Liver (tissue), 7 donors: ENCODE measurements at regions not wholly inside any gene's neighbourhood (a gene's known extent, or its start where the extent isn't known, plus 50 kb on each side); places are given as distances from the start of the nearest gene placed in this dataset.

Source experiments
- DNase-seq: peaks from one replicate; pipeline ENCODE4 v3.0.0-alpha.2; 2017; ENCODE audit warnings: low spot score
- H3K27ac ChIP-seq, 2 donors: one replicate each; pipeline ENCODE4 v1.7.0; 2013; ENCODE audit warnings: inconsistent platforms in 2 of 2, low read length in 2 of 2, control low read depth in 1 of 2, low read depth in 1 of 2, mild to moderate bottlenecking in 1 of 2
- H3K27me3 ChIP-seq, 4 donors: one replicate each; pipeline versions ENCODE4 v1.6.1 to v1.7.0; 2013; ENCODE audit warnings: low read length in 3 of 4, inconsistent platforms in 1 of 4, mild to moderate bottlenecking in 1 of 4, moderate library complexity in 1 of 4; ENCODE audit not compliant: control insufficient read depth in 4 of 4, insufficient read depth in 4 of 4
- H3K36me3 ChIP-seq, 4 donors: one replicate each; pipeline versions ENCODE4 v1.6.1 to v1.7.0; 2013; ENCODE audit warnings: low read length in 3 of 4, mild to moderate bottlenecking in 3 of 4, low read depth in 1 of 4, moderate library complexity in 1 of 4; ENCODE audit not compliant: control insufficient read depth in 4 of 4, insufficient read depth in 3 of 4
- H3K4me1 ChIP-seq, 4 donors: one replicate each; pipeline versions ENCODE4 v1.6.1 to v1.7.0; 2013; ENCODE audit warnings: low read length in 3 of 4, mild to moderate bottlenecking in 3 of 4, moderate library complexity in 1 of 4; ENCODE audit not compliant: control insufficient read depth in 4 of 4, insufficient read depth in 4 of 4
- H3K4me3 ChIP-seq, 3 donors: one replicate each; pipeline versions ENCODE4 v1.6.1 to v1.7.0; 2013; ENCODE audit warnings: low read length in 3 of 3, control low read depth in 1 of 3, low read depth in 1 of 3, mild to moderate bottlenecking in 1 of 3
- H3K9ac ChIP-seq, 2 donors: one replicate each; pipeline ENCODE4 v1.7.0; 2013; ENCODE audit warnings: low read length in 2 of 2, mild to moderate bottlenecking in 2 of 2, moderate library complexity in 2 of 2, control low read depth in 1 of 2, low read depth in 1 of 2
- H3K9me3 ChIP-seq, 4 donors: one replicate each; pipeline versions ENCODE4 v1.6.1 to v1.7.0; 2013; ENCODE audit warnings: low read length in 3 of 4; ENCODE audit not compliant: control insufficient read depth in 4 of 4
- FOXA1 ChIP-seq: IDR thresholded peaks from 2 replicates; pipeline ENCODE4 v1.6.1; 2016; ENCODE audit warnings: antibody characterized with exemption
- HNF4G ChIP-seq: IDR thresholded peaks from 2 replicates; pipeline ENCODE4 v1.6.1; 2016; ENCODE audit warnings: antibody characterized with exemption
- NR2F2 ChIP-seq: IDR thresholded peaks from 2 replicates; pipeline ENCODE4 v1.6.1; 2016; ENCODE audit warnings: antibody characterized with exemption
- RAD21 ChIP-seq, 2 donors: IDR thresholded peaks; 2 replicates each; pipeline ENCODE4 v1.6.1; 2016; ENCODE audit warnings: antibody characterized with exemption in 2 of 2, mild to moderate bottlenecking in 2 of 2
- SP1 ChIP-seq: IDR thresholded peaks from 2 replicates; pipeline ENCODE4 v1.6.1; 2018; ENCODE audit warnings: antibody characterized with exemption, mild to moderate bottlenecking
- TAF1 ChIP-seq: conservative IDR thresholded peaks from 2 replicates; pipeline ENCODE4 v1.6.1; 2016; ENCODE audit warnings: antibody characterized with exemption, mild to moderate bottlenecking
- YY1 ChIP-seq: IDR thresholded peaks from 2 replicates; pipeline ENCODE4 v1.6.1; 2016; ENCODE audit warnings: antibody characterized with exemption, mild to moderate bottlenecking
- WGBS: extraction: QIAGEN DNeasy Blood & Tissue Kit; methylation state at CpG from one replicate; pipeline ENCODE4 v1.1.7; 2013; 5-methylcytosine and 5-hydroxymethylcytosine counted together
- TF ChIP-seq, protein P1 (sequence below): IDR thresholded peaks from 2 replicates; pipeline ENCODE4 v1.6.1; 2016; ENCODE audit warnings: antibody characterized with exemption
- TF ChIP-seq, protein P2 (sequence below): IDR thresholded peaks from 2 replicates; pipeline ENCODE4 v1.6.1; 2016; ENCODE audit warnings: antibody characterized with exemption, mild to moderate bottlenecking
- donor health status: healthy.
- donor health status: healthy.
- donor health status: healthy.
- donor health status: healthy.

DNA sequence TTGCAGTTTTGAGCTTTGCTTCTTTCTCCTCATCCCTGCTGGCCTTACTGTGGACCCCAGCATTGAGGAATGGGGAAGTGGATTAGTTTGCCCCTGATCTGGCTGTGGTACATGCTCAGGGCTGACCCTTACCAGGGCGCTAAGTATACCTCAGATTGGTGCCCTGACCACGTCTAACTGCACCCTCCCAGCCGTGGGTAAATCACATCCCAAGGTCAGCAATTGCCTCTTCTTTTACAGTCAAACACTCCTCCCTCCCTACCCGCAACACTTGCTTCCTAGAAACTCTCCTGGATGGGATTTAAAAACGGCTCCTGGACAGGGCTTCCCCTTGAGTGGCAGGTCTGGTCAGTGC, 437.9 kb downstream of the NR2F2 start (continued):
- TF ChIP-seq NR2F2, result no peak
- TF ChIP-seq, protein P1, sequence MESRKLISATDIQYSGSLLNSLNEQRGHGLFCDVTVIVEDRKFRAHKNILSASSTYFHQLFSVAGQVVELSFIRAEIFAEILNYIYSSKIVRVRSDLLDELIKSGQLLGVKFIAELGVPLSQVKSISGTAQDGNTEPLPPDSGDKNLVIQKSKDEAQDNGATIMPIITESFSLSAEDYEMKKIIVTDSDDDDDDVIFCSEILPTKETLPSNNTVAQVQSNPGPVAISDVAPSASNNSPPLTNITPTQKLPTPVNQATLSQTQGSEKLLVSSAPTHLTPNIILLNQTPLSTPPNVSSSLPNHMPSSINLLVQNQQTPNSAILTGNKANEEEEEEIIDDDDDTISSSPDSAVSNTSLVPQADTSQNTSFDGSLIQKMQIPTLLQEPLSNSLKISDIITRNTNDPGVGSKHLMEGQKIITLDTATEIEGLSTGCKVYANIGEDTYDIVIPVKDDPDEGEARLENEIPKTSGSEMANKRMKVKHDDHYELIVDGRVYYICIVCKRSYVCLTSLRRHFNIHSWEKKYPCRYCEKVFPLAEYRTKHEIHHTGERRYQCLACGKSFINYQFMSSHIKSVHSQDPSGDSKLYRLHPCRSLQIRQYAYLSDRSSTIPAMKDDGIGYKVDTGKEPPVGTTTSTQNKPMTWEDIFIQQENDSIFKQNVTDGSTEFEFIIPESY, result no peak

DNA sequence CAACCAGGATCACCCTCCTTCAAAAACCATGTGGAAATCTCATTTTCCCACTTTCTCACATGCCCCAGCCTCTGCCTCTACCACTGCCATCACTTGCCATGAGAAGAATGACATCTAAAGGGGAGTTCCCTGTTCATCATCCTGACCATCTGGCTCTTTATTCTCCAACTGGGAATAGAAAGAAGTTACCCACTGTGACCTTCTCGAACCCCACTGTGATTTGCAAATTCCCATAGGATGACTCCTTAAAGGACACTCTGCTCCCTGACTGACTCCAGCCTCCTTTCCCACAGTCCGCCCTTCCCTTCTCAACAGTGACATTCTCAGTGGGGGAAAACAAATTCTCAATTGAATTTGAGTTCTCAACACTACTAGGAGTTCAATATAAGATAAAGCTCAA, 440.5 kb downstream of the NR2F2 start:
- no peak for DNase-seq
- H3K9me3 ChIP-seq, result no peaks in the 10 kb centered on the region
- TF ChIP-seq, protein P2, sequence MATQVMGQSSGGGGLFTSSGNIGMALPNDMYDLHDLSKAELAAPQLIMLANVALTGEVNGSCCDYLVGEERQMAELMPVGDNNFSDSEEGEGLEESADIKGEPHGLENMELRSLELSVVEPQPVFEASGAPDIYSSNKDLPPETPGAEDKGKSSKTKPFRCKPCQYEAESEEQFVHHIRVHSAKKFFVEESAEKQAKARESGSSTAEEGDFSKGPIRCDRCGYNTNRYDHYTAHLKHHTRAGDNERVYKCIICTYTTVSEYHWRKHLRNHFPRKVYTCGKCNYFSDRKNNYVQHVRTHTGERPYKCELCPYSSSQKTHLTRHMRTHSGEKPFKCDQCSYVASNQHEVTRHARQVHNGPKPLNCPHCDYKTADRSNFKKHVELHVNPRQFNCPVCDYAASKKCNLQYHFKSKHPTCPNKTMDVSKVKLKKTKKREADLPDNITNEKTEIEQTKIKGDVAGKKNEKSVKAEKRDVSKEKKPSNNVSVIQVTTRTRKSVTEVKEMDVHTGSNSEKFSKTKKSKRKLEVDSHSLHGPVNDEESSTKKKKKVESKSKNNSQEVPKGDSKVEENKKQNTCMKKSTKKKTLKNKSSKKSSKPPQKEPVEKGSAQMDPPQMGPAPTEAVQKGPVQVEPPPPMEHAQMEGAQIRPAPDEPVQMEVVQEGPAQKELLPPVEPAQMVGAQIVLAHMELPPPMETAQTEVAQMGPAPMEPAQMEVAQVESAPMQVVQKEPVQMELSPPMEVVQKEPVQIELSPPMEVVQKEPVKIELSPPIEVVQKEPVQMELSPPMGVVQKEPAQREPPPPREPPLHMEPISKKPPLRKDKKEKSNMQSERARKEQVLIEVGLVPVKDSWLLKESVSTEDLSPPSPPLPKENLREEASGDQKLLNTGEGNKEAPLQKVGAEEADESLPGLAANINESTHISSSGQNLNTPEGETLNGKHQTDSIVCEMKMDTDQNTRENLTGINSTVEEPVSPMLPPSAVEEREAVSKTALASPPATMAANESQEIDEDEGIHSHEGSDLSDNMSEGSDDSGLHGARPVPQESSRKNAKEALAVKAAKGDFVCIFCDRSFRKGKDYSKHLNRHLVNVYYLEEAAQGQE, result no peak
- TF ChIP-seq SP1 (no peak), TAF1 (no peak), YY1 (no peak)
- peaks cover 0 to 5% (median 0%) of the 10 kb centered on the region in 4 donors for H3K27me3 ChIP-seq
- WGBS, result 50% methylated on average over 2 of the region's 2 CpGs
- H3K9ac ChIP-seq, result no peak overlapping the region
- H3K4me1 ChIP-seq, result no peaks in the 10 kb centered on the region
- no peak overlapping the region for H3K27ac ChIP-seq
- H3K4me3 ChIP-seq, result no peak overlapping the region
- H3K36me3 ChIP-seq, result no peaks in the 10 kb centered on the region

DNA sequence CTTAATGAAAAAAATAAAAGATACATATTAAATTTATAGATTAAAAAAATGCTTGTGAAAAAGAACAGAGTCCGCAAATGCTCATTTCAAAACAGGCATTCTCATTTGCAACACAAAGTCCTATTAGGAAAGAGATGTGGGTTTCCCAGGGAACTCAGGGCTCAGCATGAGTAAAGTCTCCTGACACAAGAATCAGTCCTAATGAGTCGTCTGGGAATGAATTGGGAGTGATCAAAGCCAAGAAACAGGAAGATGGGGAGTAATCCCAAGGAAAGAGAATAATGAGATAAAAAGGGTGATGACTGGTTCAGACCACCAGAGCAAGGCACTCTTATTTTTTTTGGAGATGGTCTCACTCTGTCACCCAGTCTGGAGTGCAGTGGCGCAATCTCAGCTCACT, 443.7 kb downstream of the NR2F2 start:
- no peak for TF ChIP-seq FOXA1
- DNase-seq, result no peak
- 68% methylated on average over 3 of the region's 3 CpGs for WGBS
- no peaks in the 10 kb centered on the region for H3K9me3 ChIP-seq
- H3K4me1 ChIP-seq, result no peaks in the 10 kb centered on the region
- no peak overlapping the region for H3K4me3 ChIP-seq
- H3K27ac ChIP-seq, result no peak overlapping the region
- no peak overlapping the region for H3K9ac ChIP-seq
- H3K36me3 ChIP-seq, result no peaks in the 10 kb centered on the region
- no peaks in the 10 kb centered on the region for H3K27me3 ChIP-seq

DNA sequence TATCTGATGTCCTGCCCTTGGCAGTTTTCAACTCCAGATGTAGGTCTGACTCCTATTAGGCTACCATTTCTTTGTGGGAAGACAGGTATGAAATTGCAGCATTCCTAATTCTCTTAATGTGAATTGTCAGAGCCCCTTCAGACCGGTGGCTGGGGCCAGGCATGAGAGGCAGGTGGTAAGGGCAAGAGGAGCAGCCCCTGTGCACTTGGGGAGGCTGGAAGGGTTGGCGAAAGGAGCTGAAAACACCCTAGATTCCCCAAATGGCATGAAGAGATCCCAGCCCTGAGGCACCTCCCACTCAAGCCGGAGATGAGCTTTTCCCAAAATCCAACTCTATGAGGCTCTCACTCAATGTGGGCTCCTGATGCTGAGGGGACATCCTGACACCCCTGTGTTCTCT, 453.2 kb downstream of the NR2F2 start:
- Histone ChIP-seq H3K9me3 (no peaks in the 10 kb centered on the region), H3K4me3 (no peak overlapping the region), H3K36me3 (no peaks in the 10 kb centered on the region), H3K27ac (no peak overlapping the region), H3K9ac (no peak overlapping the region), H3K27me3 (peaks cover 0 to 7% (median 0%) of the 10 kb centered on the region in 4 donors), H3K4me1 (no peaks in the 10 kb centered on the region)
- WGBS, result 80% methylated on average over 3 of the region's 3 CpGs
- TF ChIP-seq RAD21 (IDR thresholded peaks at IDR 0.05) (no peak), HNF4G (no peak)
- DNase-seq, result no peak
